ENCODE measurements at regions not wholly inside any gene's neighbourhood (a gene's known extent, or its start where the extent isn't known, plus 50 kb on each side); places are given as distances from the start of the nearest gene placed in this dataset.
"Not testable (repeated sequence)": the region's sequence is repeated elsewhere in the genome, so short reads cannot be mapped to it uniquely, and the experiment has no call there.

DNA sequence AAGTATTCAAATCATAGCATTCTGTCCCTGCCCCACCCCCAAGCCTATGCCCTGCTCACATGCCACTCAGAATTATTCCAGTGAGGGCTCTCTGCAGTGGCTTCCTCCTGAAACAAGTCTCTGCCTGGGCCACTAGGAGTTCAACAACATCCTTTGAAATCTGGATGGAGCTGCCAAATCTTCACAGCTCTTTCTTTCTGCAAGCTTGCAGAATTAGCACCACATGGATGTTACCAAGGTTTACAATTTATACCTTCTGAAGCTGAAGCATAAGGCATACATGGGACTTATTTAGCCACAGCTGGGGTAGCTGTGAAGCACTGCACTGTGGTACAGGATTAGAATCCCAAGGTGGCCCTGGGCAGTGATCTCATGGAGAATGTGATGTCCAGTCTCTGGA is 577.5 kb downstream of the CD109 start:
- Histone ChIP-seq H3K9ac (ENCODE audit: low read depth, low read length) (no peak overlapping the region), H3K4me1 (ENCODE audit: control insufficient read depth, insufficient read depth, low read length) (no peaks in the 10 kb centered on the region), H3K4me3 (ENCODE audit: low read length) (no peak overlapping the region), H3K9me3 (replicated peaks; ENCODE audit: low read length) (no peaks in the 10 kb centered on the region), H3K36me3 (ENCODE audit: insufficient read depth, low read length) (no peaks in the 10 kb centered on the region), H3K4me2 (ENCODE audit: low read length) (no peak overlapping the region), H3K27me3 (ENCODE audit: control insufficient read depth, insufficient read depth, low read length) (peaks cover 7% of the 10 kb centered on the region)

- no peaks in the 10 kb centered on the region for H3K9me3 ChIP-seq (replicated peaks; ENCODE audit: low read length)
- H3K27me3 ChIP-seq (ENCODE audit: control insufficient read depth, insufficient read depth, low read length): peaks cover 7% of the 10 kb centered on the region
- H3K4me2 ChIP-seq (ENCODE audit: low read length): no peak overlapping the region
- H3K36me3 ChIP-seq (ENCODE audit: insufficient read depth, low read length): no peaks in the 10 kb centered on the region
- H3K4me3 ChIP-seq (ENCODE audit: low read length): no peak overlapping the region
- H3K4me1 ChIP-seq (ENCODE audit: control insufficient read depth, insufficient read depth, low read length): no peaks in the 10 kb centered on the region
- H3K9ac ChIP-seq (ENCODE audit: low read depth, low read length): no peak overlapping the region
Measured at GRCh38 chr6:74269600-74269858, 573.5 kb downstream of the CD109 start.

DNA sequence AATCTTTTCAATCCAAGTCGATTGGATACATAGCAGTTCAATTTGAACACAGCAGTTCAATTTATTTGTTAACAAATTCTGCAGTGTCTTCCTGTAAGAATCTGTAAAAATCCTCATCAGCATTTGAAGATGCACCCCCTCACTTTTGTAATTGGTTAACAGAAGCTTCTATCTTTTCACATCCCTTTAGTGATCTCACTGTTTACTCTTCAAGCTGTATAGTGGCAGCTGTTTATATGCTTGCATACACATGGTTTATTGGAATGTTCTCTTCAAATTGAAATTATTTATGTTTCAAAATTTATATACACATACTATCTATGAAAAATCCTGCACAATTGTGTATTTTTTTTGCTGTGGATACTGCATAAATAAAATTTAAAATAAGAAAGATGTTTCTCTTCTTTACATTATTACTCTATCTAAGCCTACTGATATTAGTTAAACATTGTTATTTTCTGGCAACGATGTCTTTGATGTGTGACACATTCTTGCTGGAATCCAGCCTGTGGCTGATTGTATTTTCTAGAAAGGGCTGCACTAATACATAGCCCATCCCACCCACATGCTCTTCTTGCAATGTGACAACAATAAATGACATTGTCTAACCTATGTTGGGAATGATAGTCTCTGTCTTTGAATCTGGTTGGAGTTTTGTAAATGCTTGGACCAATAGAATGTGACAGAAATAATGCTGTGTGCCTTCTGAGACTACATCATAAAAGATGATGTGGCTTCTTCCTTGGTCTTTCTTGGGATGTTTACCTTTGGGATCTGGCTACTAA is 573.0 kb downstream of the CD109 start:
- no peak overlapping the region for H3K4me2 ChIP-seq (ENCODE audit: low read length)
- H3K9ac ChIP-seq (ENCODE audit: low read depth, low read length): no peak overlapping the region
- H3K9me3 ChIP-seq (replicated peaks; ENCODE audit: low read length): no peaks in the 10 kb centered on the region
- no peaks in the 10 kb centered on the region for H3K36me3 ChIP-seq (ENCODE audit: insufficient read depth, low read length)
- no peaks in the 10 kb centered on the region for H3K4me1 ChIP-seq (ENCODE audit: control insufficient read depth, insufficient read depth, low read length)
- peaks cover 7% of the 10 kb centered on the region for H3K27me3 ChIP-seq (ENCODE audit: control insufficient read depth, insufficient read depth, low read length)
- no peak overlapping the region for H3K4me3 ChIP-seq (ENCODE audit: low read length)

GRCh38 chr6:74259981-74260380 is 564.0 kb downstream of the CD109 start:
- Histone ChIP-seq H3K9ac (ENCODE audit: low read depth, low read length) (no peak overlapping the region), H3K4me2 (ENCODE audit: low read length) (no peak overlapping the region), H3K4me1 (ENCODE audit: control insufficient read depth, insufficient read depth, low read length) (no peaks in the 10 kb centered on the region), H3K27me3 (ENCODE audit: control insufficient read depth, insufficient read depth, low read length) (peaks cover 3% of the 10 kb centered on the region), H3K9me3 (replicated peaks; ENCODE audit: low read length) (no peaks in the 10 kb centered on the region), H3K4me3 (ENCODE audit: low read length) (no peak overlapping the region), H3K36me3 (ENCODE audit: insufficient read depth, low read length) (no peaks in the 10 kb centered on the region)

GRCh38 chr6:74256781-74257180 is 560.8 kb downstream of the CD109 start:
- H3K4me3 ChIP-seq (ENCODE audit: low read length): no peak overlapping the region
- H3K9me3 ChIP-seq (replicated peaks; ENCODE audit: low read length): no peaks in the 10 kb centered on the region
- no peaks in the 10 kb centered on the region for H3K4me1 ChIP-seq (ENCODE audit: control insufficient read depth, insufficient read depth, low read length)
- H3K9ac ChIP-seq (ENCODE audit: low read depth, low read length): no peak overlapping the region
- peaks cover 3% of the 10 kb centered on the region for H3K27me3 ChIP-seq (ENCODE audit: control insufficient read depth, insufficient read depth, low read length)
- no peaks in the 10 kb centered on the region for H3K36me3 ChIP-seq (ENCODE audit: insufficient read depth, low read length)
- H3K4me2 ChIP-seq (ENCODE audit: low read length): no peak overlapping the region

DNA sequence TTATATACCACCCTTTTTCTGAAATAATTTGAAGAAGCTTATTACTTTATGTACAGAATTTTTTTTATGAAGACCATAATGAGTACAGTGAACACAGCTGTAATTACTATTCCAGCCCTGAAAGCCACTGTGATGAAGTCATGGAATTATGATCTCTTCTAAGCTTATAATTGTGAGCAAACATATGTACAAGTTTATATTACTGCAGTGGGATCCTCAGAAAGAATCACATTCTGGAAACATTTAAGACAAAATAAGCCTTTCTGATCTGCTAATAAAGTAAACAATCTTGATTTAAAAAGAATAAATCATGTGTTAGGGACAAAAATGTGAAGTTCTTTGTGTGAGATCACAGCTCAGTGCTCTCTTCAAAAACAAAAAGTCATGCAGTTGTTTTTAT is 560.4 kb downstream of the CD109 start:
- H3K4me2 ChIP-seq (ENCODE audit: low read length): no peak overlapping the region
- no peak overlapping the region for H3K4me3 ChIP-seq (ENCODE audit: low read length)
- H3K9ac ChIP-seq (ENCODE audit: low read depth, low read length): no peak overlapping the region
- H3K27me3 ChIP-seq (ENCODE audit: control insufficient read depth, insufficient read depth, low read length): peaks cover 3% of the 10 kb centered on the region
- H3K36me3 ChIP-seq (ENCODE audit: insufficient read depth, low read length): no peaks in the 10 kb centered on the region
- H3K9me3 ChIP-seq (replicated peaks; ENCODE audit: low read length): no peaks in the 10 kb centered on the region
- no peaks in the 10 kb centered on the region for H3K4me1 ChIP-seq (ENCODE audit: control insufficient read depth, insufficient read depth, low read length)

- not testable (repeated sequence) for H3K9me3 ChIP-seq (replicated peaks; ENCODE audit: low read length); H3K4me3 ChIP-seq (ENCODE audit: low read length); H3K9ac ChIP-seq (ENCODE audit: low read depth, low read length); H3K36me3 ChIP-seq (ENCODE audit: insufficient read depth, low read length); H3K27me3 ChIP-seq (ENCODE audit: control insufficient read depth, insufficient read depth, low read length); H3K4me2 ChIP-seq (ENCODE audit: low read length); H3K4me1 ChIP-seq (ENCODE audit: control insufficient read depth, insufficient read depth, low read length)
Measured at GRCh38 chr6:74255007-74255406, 559.0 kb downstream of the CD109 start.

- not testable (repeated sequence) for H3K9ac ChIP-seq (ENCODE audit: low read depth, low read length); H3K4me2 ChIP-seq (ENCODE audit: low read length); H3K4me1 ChIP-seq (ENCODE audit: control insufficient read depth, insufficient read depth, low read length); H3K36me3 ChIP-seq (ENCODE audit: insufficient read depth, low read length); H3K27me3 ChIP-seq (ENCODE audit: control insufficient read depth, insufficient read depth, low read length); H3K4me3 ChIP-seq (ENCODE audit: low read length); H3K9me3 ChIP-seq (replicated peaks; ENCODE audit: low read length)
Measured at GRCh38 chr6:74254147-74254546, 558.1 kb downstream of the CD109 start.

GRCh38 chr6:74253261-74253660 is 557.3 kb downstream of the CD109 start:
- Histone ChIP-seq H3K36me3 (ENCODE audit: insufficient read depth, low read length) (no peaks in the 10 kb centered on the region), H3K9me3 (replicated peaks; ENCODE audit: low read length) (no peaks in the 10 kb centered on the region), H3K4me1 (ENCODE audit: control insufficient read depth, insufficient read depth, low read length) (no peaks in the 10 kb centered on the region), H3K4me3 (ENCODE audit: low read length) (no peak overlapping the region), H3K4me2 (ENCODE audit: low read length) (no peak overlapping the region), H3K9ac (ENCODE audit: low read depth, low read length) (no peak overlapping the region), H3K27me3 (ENCODE audit: control insufficient read depth, insufficient read depth, low read length) (peaks cover 3% of the 10 kb centered on the region)

- H3K4me3 ChIP-seq (ENCODE audit: low read length): no peak overlapping the region
- H3K9ac ChIP-seq (ENCODE audit: low read depth, low read length): no peak overlapping the region
- no peaks in the 10 kb centered on the region for H3K9me3 ChIP-seq (replicated peaks; ENCODE audit: low read length)
- H3K27me3 ChIP-seq (ENCODE audit: control insufficient read depth, insufficient read depth, low read length): no peaks in the 10 kb centered on the region
- no peaks in the 10 kb centered on the region for H3K4me1 ChIP-seq (ENCODE audit: control insufficient read depth, insufficient read depth, low read length)
- H3K4me2 ChIP-seq (ENCODE audit: low read length): no peak overlapping the region
- no peaks in the 10 kb centered on the region for H3K36me3 ChIP-seq (ENCODE audit: insufficient read depth, low read length)
Measured at GRCh38 chr6:74250161-74250818, 554.3 kb downstream of the CD109 start.

DNA sequence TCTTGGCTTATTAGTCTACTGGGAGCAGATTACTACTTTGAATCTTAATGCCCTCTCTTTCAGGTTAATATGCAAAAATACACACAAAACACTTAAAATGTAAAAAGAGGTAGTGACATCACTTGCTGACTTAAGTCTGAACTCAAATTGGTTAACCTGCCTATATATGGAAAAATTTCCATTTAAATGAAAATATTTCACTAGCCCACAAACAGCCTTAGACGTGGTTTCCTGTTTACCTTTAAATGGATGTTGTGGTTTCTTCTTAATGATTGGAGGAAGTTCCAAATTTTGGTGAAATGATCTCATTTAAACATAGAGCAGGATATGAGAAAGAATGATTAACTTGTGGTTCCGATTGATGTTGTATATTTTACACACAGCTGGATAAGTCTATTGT is 553.7 kb downstream of the CD109 start:
- Histone ChIP-seq H3K9me3 (replicated peaks; ENCODE audit: low read length) (no peaks in the 10 kb centered on the region), H3K4me1 (ENCODE audit: control insufficient read depth, insufficient read depth, low read length) (no peaks in the 10 kb centered on the region), H3K4me3 (ENCODE audit: low read length) (no peak overlapping the region), H3K27me3 (ENCODE audit: control insufficient read depth, insufficient read depth, low read length) (no peaks in the 10 kb centered on the region), H3K4me2 (ENCODE audit: low read length) (no peak overlapping the region), H3K9ac (ENCODE audit: low read depth, low read length) (no peak overlapping the region), H3K36me3 (ENCODE audit: insufficient read depth, low read length) (no peaks in the 10 kb centered on the region)

GRCh38 chr6:74248966-74249365 is 553.0 kb downstream of the CD109 start:
- Histone ChIP-seq H3K4me2 (ENCODE audit: low read length) (no peak overlapping the region), H3K36me3 (ENCODE audit: insufficient read depth, low read length) (no peaks in the 10 kb centered on the region), H3K9me3 (replicated peaks; ENCODE audit: low read length) (no peaks in the 10 kb centered on the region), H3K4me3 (ENCODE audit: low read length) (no peak overlapping the region), H3K4me1 (ENCODE audit: control insufficient read depth, insufficient read depth, low read length) (no peaks in the 10 kb centered on the region), H3K27me3 (ENCODE audit: control insufficient read depth, insufficient read depth, low read length) (no peaks in the 10 kb centered on the region), H3K9ac (ENCODE audit: low read depth, low read length) (no peak overlapping the region)
